GM19468 (cell line): ENCODE measurements at regions not wholly inside any gene's neighbourhood (a gene's known extent, or its start where the extent isn't known, plus 50 kb on each side); places are given as distances from the start of the nearest gene placed in this dataset.

Experiments used
- ATAC-seq: cut with Tn5 transposase; IDR thresholded peaks from one replicate; pipeline ENCODE4 v1.9.1; 2021; ENCODE audit warnings: mild to moderate bottlenecking, moderate library complexity, moderate number of reproducible peaks; ENCODE audit not compliant: unreplicated experiment; ENCODE audit errors: extremely low read depth

DNA sequence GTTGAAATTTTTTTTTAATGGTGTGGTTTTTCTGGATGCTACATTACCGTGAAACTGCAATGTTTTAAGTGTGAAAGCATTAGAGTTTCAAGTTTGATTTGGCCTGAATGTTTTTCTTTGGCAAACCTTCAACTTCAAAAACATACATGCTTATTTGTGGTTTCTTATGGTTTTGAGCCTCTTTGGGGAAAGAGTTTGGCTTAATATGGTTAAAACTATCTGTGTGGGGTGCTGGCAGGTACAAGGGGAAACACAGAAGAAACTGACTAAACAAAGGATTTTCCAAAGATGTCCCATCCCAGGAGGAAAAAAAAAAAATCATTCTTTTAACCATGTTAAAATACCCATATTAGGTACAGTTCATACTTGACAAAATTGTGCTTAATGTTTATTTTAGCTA, 121.1 kb downstream of the HGF start:
- ATAC-seq: no peak

DNA sequence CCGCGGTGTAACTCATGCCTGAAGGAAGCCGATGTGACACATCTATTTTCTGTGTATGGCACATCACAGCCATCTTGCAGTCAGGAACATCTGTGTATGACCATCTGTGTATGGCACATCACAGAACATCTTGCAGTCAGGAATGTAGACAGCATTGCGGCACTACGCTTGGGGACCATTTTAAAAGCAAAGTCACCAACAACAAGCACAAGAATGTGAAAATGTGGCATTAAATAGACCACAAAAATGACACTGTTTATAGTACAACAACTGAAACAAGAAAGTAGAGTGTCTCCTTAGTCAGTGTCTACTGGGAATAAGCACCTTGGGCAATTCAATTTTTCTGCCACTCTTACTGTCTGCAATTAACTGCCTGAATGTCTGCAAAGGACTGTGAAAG, 124.4 kb downstream of the HGF start:
- no peak for ATAC-seq

DNA sequence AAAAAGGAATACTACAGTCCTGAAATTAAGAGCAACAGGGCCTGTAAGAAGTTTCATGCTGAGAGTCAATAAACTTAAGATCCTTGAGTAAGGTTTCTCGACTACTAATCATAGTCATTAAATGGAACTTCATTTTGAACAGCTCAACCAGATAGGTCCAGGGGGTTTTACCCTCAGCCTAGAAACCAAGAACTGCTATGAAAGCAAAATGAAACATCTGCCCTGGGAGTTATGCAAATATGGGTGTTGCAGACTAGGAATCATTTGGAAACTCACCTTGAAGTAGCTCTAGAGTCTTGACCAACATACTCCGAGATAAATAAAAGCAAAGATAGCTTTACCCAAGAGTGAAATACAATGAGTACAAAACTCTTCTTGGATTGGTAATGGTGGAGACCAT, 128.0 kb downstream of the HGF start:
- ATAC-seq: no peak

DNA sequence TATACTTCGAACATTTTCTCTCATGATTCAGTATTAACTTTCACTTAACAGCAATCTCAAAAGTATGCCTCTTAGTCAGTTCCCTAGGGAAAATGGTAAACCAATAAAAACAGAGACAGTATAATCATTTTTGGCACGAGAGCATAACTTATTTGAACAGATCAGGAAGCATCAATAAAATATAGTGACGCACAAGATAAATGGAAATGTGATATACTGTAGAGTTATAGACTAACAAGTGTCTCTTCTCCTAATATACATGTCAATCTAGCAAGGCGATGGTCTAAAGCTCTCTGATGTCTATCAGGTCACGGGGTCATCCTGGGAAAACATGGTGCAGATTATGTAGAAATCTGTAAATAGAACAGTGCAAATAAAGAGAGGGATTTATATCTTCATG, 131.6 kb downstream of the HGF start:
- ATAC-seq: no peak

DNA sequence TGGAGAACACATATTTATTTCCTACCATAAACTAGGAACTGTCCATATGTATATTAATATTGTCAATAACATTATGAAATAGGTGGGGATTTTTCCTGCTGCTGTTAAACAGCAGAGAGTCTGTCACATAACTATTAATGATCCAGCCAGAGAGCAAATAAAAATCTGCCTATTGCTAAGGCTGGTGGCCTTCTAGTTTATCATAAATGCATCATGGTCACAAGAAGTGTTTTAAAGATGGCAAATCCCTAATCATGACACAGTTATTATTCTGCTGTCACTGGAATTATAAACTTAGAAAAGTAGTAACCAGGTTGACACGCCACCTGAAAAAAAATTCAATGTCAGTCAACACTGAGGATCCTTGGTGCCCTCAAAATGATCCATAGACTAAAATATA, 132.3 kb downstream of the HGF start:
- ATAC-seq: no peak

DNA sequence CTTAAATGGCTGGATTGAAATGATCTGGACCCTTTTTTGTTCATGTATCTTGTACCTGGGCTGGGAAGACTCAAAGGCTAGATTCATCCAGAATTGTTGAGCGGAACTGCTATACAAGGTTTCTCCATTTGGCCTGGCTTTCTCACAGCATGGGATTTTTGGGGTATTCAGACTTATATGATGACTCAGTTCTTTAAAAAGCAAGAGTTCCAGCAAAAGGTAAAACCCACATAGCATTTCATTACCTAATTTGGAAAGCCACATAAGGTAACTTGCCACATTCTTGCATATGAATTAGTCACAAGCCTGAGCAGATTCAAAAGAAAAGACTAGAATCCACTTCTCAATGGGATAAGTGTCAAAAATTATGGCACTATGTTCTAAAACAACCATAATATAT, 137.4 kb downstream of the HGF start:
- no peak for ATAC-seq

DNA sequence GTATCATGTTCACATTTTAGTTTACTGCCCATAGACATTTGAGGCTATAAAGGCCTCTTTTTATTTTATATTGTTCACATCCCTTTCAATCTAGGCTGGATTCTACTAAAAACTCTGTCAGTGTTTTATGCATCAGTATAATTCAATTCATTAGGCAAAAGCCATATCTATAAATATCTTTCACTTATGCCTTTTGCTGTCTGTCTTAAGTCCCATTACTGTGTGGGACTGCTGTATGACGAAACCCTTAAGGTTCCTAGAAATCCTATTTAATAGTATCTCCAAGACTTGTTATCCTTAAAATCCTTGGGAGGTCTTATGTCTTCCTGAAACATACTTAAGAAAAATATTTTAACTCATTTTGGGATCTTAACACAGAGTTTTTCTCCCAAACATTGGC, 139.2 kb downstream of the HGF start:
- no peak for ATAC-seq

DNA sequence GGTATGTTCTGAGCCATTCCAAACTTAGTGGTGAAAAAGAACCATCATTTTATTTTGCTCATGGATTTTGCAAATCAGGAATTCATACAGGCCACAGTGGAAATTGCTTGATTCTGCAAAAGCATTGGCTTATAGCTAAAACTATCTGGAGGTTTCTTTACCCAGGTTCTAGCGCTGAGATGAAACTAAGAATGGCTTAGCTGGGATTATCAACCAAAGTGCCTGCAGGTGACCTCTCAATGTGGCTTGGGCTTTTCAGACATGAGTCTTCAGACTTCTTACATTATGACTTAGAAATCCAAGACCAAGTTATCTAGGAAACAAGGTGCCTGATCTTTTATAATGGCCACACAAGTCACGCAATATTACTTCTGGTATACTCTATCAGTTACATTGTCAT, 140.1 kb downstream of the HGF start:
- no peak for ATAC-seq

DNA sequence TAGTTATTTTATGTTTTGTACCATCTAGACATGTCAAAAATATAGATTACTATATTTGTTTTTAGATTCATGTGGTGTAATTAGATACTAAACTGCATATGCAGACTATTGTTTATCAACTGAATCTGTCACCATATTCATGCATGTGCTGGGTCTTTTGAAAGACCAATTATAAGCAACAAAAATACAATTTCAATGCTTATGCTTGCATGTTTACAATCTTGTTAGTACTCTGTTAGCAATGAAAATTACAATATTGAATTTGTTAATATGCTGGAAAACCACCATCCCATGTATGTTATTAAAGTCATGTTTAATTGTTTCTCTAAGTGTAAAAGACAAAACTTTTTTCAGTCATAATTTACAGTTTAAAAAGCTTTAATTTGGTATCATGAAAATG, 140.9 kb downstream of the HGF start:
- ATAC-seq: no peak

DNA sequence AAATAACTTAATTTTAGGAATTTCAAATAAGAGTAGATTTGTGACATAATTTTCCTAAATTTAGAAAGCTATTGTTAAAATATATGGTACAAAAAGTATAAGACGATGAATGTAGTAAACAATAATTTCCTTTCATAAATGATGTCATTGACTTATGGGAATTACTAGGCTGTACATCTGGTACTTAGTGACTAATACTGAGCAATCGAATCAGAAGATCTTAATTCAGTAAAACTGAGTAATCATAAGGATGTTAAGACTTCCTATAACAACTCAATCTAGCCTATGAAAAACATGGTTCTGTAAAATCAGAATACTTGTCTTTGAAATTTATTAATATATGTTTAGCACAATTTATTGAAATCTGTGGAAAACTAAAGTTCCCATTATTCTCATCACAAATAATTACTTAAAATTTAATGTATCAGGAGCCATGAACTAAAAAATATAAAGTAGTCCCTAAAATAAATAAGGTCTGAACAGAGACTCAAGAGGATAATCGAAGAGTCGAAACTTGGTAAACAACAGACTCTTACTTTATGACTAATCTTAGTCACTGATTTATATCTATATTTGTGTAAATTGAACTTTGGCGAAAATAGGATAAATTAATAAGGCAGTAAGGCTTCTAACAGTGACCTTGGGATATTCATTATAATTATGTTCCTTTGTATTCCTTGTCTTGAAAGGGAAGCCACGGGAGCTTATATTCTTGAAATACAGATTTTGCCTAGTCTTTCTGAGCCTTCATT, 142.1 kb downstream of the HGF start:
- ATAC-seq: no peak

DNA sequence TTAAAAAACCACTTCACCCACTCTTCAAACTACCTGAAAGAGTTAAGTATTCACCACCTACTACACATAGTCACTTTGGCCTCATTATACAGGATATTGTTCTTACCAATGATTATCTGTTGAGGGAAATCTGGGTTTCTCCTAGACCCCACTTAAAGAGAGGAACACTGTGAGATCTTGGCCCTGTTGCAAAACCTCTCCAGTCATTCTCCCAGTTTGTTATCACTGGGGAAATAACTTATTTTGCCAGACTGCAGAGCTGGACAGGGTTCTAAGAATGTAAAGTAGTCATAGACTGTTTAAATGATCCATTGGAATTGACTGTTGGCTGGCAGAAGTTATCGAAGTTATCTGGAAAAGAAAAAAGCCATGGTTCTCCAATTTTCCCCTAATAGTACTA, 143.8 kb downstream of the HGF start:
- ATAC-seq: no peak

DNA sequence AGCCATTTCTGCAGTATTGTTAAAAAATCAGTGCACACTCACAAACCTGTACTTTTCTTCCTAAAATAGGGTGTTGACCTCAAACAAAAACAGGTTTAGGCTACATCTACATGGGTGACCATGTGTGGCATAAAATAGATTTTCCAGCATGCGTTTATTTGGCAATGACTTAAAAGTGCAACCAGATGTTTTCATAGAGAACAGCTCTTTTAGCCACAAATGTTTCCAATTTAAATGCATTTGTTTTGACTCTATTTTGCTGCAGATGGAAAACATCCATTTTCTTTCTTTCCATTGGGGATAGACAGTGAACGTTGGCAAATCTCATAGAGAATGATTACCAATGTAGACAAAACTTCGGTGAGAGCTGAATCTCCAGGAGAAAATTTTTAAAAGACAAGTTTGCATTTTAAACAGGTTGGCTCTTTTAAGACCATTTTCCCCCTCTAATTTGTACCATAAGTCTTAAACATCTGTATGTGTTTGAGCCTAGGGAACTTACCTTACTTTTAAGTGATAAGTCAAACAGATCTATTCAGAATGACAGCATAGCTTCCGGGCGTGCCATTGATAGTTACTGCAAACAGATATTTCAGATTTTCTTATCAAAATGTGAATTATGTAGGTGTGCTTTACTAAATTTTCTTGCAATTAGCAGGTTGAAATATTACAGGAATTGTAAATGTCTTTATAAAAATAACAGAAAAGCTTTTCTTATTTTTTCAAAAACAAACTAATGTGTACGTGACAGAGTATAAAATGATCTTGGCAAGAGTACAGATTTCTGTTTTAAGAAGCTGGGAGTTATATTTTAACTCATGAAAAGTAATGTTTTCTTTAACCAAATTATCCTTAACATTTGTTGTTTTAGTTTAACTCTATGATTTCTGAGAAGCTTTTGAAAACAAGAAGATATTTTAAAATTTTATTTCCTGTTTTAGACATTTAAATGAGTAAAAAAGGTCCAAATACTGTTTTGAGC, 144.9 kb downstream of the HGF start:
- no peak for ATAC-seq

DNA sequence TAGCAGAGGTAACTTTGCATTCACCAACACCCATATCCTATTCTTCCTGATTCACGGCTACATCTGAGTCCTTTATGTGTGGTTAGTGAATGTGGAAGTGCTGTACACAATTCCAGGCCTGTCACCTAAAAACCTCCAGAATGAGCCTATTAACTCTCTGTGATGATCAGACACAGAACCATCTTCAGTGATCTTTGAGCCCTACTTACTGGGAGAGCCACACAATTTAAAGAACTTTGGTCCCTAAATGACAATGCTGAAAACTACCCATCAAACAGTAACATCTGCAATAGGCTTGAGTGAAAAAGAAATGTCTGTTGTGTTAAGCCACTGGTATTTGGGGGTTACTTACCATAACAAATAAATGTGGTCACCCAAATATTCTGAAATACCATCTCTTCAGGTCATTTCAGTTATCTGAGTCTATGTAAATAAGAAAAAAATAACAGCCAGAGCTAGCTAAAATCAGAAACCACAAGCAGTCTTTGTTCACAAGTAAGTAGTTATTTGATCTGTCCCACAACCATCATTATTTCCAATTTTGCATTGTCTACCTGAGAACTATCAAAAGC, 145.7 kb downstream of the HGF start:
- ATAC-seq: no peak

DNA sequence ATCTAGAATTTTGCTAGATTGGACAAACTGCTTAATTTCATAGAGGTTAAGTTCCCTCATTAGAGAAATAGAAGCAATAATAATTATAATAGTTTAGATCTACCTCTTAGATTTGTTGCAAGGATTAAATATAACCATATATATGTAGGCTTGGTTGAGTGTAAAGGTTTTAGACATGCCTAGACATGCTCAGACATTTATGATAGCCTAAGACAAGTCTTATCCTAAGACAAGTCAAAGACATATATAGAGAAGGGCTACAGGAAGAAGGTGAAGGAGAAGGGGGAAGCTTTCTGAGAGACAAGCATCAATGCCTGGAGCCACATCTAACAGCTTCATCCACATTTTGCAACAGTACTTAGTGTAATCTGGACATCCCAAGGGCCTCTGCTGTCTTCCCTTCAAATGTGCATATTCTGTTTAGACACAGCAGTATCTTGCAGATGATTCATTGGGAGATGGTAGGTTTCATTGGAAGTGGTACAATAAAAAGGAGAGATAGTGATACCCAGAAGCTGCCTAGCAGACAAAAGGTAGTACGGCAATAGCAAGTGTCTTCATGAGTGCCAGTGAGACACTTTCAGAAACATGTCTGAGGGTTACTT, 146.5 kb downstream of the HGF start:
- ATAC-seq: no peak

DNA sequence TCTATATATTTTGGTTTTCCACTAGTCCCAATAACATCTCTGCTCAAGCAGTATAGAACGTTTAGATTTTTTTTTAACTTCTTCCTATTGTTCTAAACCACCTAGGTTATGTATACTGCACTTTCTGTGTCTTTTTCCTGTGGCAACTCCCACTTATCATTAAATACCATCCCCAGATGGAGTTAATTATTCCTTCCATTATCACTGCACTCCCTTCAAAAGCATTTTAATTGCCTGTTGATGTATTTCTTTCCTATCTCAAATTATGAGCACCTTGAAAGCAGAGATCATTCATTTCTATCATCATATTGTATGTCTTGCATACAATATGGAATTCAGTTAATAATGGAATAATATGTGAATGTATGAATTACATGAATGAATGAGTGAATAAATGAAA, 148.0 kb downstream of the HGF start:
- ATAC-seq: no peak

DNA sequence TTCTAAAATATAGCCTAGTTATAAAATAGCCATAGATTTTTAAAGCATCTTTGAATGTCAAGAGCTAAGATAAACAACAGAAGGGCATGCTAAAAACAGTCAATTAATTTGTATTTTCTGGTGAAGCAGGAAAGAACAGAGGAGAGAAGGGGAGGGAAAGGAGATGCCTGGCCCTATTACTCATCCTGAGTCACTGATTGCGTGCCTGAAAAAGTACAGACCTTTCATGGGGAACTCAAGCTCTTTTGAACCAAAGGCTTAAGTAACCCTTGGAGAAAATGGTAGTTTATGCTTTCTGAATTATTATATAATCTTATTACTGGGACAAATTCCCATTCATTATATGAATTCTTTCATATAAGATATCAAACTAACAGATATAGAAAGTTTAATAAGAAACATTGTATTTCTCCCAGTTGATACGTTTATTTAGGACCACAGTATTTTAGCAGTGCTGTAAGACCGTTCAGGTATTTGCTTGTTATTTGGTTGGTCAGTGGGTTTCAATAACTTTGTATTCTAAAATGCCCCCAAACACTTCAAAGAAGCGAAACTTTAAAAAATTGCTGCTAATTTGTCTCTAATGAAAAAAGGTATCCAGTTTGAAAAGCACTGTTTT, 151.3 kb downstream of the HGF start:
- no peak for ATAC-seq

DNA sequence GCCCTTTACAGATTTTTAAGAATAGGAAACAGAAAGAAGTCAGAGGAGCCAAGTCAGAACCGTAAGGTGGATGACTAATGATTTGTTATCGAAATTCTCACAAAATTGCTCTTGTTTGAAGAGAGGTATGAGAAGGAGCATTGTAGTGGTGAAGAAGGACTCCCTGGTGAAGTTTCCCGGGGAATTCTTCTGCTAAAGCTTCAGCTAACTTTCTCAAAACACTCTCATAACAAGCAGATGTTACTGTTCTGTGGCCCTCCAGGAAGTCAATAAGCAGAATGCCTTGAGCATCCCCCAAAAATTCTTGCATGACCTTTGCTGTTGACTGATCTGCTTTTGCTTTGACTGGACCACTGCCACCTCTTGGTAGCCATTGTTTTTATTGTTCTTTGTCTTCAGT, 152.9 kb downstream of the HGF start:
- ATAC-seq: no peak

DNA sequence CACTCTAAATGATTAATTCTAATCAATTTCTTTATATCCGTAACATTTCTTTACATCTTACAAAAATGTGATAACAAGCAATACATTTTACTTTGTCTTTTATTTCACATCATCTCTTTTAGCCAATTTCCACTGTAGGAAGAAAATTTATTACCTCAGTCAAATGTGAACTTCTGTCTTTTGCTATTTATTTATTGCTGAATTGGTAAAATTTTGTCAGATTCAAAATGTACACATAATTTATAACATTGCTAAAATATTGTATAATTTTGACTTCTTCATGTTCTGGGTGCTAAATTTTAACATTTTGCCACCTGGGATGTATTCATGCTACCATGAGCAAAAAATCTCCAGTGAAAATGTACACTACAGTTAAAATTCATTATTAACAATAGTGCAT, 158.0 kb downstream of the HGF start:
- no peak for ATAC-seq

DNA sequence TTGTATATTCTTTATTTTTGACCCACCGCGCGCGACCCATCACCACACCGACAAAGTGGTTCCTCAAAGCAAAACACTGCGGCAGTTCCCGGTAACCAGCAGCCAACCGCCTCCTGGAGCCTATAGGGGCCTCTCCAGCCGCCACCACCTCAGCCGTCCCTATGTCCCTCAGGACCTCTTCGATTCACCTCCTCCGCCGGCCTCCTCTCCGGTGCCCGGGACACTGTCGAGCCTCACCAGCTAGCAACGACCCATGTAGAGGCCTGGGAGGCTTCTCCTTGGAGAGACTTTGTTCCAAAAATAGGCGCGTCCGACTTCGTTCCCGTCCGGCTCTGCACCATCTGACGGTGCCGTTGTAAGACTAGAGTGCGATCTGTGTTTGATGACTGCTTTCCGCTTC, 158.8 kb downstream of the HGF start:
- no peak for ATAC-seq

DNA sequence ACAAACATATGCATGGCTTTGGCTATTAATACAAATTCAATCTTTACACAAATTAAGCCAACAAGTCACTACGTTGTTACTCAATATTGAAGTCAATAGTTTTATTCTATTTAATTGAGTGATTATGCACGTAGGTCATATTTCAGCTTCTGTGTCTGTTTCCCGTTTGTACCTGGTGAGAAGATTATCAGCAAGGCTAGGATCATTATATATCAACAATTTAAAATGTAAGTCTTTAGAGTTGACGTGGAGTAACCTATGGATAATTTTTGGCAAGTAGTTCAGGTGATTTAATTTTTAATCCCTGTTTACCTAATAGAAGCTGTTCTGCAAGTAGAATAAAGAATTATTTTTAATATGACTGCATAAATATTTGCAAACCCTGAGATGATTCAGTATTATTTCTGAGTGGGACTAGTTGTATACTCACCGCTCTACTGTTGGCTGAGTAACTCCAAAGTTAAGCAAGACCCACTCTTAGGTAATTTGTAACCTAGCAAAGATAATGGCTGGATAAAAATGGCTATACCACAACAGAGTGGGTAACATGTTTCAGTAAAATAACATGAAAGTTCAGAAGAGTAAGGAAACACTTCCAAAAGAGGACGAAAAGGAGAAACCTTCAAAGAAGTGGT, 161.0 kb downstream of the HGF start:
- ATAC-seq: no peak
